Right atrium auricular region (tissue), 2 donors: ENCODE measurements at regions not wholly inside any gene's neighbourhood (a gene's known extent, or its start where the extent isn't known, plus 50 kb on each side); places are given as distances from the start of the nearest gene placed in this dataset.

Experiments used
- DNase-seq: peaks from one replicate; pipeline ENCODE4 v3.0.0-alpha.2; 2019; ENCODE audit warnings: low spot score
- H3K27ac ChIP-seq, 2 donors: fragments of 200-600 bp; sonication (generic); 1 replicate in 1 of 2; 2 replicates in 1 of 2; pipeline ENCODE4 v1.5.1; 2016 to 2019
- H3K27me3 ChIP-seq, 2 donors: fragments of 200-600 bp; sonication (generic); one replicate each; pipeline versions ENCODE4 v1.5.1 to v1.6.0; 2017 to 2019
- H3K36me3 ChIP-seq: fragments of 200-600 bp; sonication (generic); one replicate; pipeline ENCODE4 v1.5.1; 2016
- H3K4me1 ChIP-seq, 2 donors: fragments of 200-600 bp; sonication (generic); one replicate each; pipeline versions ENCODE4 v1.5.1 to v1.6.0; 2017 to 2019
- H3K4me3 ChIP-seq, 2 donors: fragments of 200-600 bp; sonication (generic); 1 replicate in 1 of 2; 2 replicates in 1 of 2; pipeline ENCODE4 v1.5.1; 2017 to 2019; ENCODE audit warnings: mild to moderate bottlenecking in 1 of 2, moderate library complexity in 1 of 2
- H3K9me3 ChIP-seq, 2 donors: fragments of 200-600 bp; sonication (generic); one replicate each; pipeline ENCODE4 v1.5.1; 2019
- TF ChIP-seq, protein P1 (sequence below), 2 donors: fragments of 200-600 bp; sonication (generic); IDR thresholded peaks; one replicate each; pipeline ENCODE4 v1.5.1; 2019; ENCODE audit warnings: antibody characterized with exemption in 2 of 2

DNA sequence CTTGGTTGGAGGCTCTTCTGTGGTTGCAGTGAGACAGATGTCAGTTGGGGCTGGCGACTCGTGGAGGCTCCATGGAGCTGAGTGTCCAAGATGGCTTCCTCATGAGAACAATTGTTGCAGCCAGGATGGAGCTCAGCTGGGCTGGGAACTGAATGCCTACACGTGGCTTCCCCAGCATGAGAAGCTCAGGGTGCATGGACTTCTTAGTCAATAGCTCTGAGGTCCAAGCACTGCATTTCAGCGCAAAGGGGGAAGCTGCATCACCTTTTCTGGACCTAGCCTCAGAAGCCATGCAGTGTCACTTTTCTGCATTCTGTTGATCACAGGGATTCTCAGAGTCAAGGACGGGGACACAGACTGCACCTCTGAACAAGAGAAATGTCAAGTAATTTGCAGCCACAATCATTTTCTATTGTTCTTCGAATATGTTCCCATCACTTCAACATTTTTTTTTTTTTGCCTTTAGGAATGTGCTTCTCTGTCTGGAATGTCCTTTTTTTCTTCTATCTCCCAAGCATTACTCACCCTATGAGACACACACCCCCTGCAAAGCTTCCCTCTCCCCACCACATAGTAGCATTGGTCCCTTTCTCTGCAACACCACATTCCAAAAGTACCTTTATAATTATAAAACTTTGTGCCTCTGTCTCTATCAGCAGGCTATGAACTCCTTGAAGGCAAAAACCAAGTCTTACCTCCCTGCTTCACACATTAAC lies 57.5 kb upstream of the STK32A start:
- H3K9me3 ChIP-seq = no peaks in the 10 kb centered on the region
- no peak overlapping the region for H3K27ac ChIP-seq
- TF ChIP-seq, protein P1, sequence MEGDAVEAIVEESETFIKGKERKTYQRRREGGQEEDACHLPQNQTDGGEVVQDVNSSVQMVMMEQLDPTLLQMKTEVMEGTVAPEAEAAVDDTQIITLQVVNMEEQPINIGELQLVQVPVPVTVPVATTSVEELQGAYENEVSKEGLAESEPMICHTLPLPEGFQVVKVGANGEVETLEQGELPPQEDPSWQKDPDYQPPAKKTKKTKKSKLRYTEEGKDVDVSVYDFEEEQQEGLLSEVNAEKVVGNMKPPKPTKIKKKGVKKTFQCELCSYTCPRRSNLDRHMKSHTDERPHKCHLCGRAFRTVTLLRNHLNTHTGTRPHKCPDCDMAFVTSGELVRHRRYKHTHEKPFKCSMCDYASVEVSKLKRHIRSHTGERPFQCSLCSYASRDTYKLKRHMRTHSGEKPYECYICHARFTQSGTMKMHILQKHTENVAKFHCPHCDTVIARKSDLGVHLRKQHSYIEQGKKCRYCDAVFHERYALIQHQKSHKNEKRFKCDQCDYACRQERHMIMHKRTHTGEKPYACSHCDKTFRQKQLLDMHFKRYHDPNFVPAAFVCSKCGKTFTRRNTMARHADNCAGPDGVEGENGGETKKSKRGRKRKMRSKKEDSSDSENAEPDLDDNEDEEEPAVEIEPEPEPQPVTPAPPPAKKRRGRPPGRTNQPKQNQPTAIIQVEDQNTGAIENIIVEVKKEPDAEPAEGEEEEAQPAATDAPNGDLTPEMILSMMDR (IDR thresholded peaks at IDR 0.05) = no peak
- H3K27me3 ChIP-seq = no peaks in the 10 kb centered on the region
- no peaks in the 10 kb centered on the region for H3K4me1 ChIP-seq
- no peak for DNase-seq
- H3K36me3 ChIP-seq = no peaks in the 10 kb centered on the region
- no peak overlapping the region for H3K4me3 ChIP-seq

DNA sequence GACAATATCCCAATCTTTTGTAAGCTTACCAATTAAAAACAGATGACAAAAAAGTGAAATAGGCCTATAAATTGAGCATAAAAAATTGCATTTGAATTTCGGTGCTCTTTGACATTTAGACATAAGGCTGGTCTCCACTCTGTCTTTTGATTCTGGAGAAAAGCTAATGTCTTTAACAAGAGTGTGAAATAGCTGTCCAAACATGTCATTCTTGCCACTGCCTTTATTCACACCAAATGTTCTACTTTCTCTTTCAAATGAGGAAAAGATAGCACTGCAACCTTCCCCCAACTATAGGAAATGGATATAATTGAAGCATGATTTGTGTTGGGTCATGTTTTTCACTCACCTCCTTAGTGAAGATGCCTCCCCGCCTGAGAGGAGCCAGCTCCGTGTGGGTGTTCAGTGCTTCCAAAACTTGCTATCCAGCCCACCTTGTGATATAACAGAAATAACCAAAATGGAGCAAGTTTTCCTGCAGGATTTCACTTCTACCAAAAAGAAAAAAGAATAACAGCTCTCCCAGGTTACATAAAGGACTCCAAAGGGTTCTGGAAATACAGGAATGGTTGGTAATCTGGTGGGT lies 55.2 kb upstream of the STK32A start:
- Histone ChIP-seq H3K36me3 (no peaks in the 10 kb centered on the region), H3K27ac (no peak overlapping the region), H3K4me1 (no peaks in the 10 kb centered on the region), H3K27me3 (no peaks in the 10 kb centered on the region), H3K4me3 (no peak overlapping the region), H3K9me3 (no peaks in the 10 kb centered on the region)
- DNase-seq = no peak
- TF ChIP-seq, protein P1 (IDR thresholded peaks at IDR 0.05) = no peak

DNA sequence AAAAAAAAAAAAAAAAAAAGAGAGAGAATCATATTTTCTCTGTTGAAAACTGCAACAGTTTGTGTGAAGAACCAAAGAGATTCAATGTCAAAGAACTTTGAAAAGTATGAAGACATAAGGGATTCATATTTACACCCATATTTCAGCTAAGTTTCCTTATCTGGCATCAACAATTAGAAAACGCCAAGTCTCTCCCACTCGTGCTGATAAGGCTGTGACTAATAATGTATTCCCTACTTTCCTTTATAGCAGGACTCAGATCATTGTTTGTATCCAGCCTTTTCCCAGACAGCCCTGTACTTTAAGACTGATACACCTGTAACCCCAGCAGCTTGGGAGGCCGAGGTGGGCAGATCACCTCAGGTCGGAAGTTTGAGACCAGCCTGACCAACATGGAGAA lies 54.1 kb upstream of the STK32A start:
- H3K36me3 ChIP-seq = no peaks in the 10 kb centered on the region
- no peaks in the 10 kb centered on the region for H3K9me3 ChIP-seq
- H3K4me3 ChIP-seq = no peak overlapping the region
- no peaks in the 10 kb centered on the region for H3K4me1 ChIP-seq
- TF ChIP-seq, protein P1 (IDR thresholded peaks at IDR 0.05) = no peak
- DNase-seq = no peak
- no peak overlapping the region for H3K27ac ChIP-seq
- no peaks in the 10 kb centered on the region for H3K27me3 ChIP-seq
